NCI-H2227 treated with DMSO at 0.1 percent for 48 hours (cell line): ENCODE measurements at regions not wholly inside any gene's neighbourhood (a gene's known extent, or its start where the extent isn't known, plus 50 kb on each side); places are given as distances from the start of the nearest gene placed in this dataset.
"Not testable (repeated sequence)": the region's sequence is repeated elsewhere in the genome, so short reads cannot be mapped to it uniquely, and the experiment has no call there.

Source experiments
- DNase-seq: peaks from one replicate; lab custom pipeline; 2025; lab: John Stamatoyannopoulos, UW

DNA sequence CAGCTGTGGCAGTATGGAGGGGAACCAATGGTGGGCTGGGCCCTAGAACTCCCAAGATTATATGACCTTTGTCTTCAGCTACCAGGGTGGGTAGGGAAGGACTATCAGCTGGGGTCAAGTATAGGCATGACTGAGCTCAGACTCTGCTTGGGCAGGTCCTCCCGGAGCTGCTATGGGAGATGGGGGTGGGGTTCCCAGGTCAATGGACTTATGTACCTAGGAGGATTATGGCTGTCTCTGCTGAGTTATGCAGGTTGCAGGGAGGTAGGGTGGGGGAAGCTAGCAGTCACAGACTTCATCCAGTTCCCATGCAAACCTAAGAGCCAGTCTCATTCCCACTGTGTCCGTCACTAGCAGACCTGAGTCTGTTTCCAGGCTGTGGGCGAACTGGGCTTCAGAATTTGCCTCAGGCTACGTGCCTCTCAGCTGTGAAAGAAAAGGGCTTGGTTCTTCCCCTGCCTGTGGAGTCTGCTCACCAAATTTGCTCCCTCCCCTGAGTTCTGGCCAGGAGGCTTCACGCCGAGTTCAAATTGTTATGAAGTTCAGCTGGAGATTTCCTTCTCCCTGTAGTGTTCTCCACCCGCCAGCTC, 985.8 kb upstream of the NRXN1 start:
- DNase-seq = no peak

DNA sequence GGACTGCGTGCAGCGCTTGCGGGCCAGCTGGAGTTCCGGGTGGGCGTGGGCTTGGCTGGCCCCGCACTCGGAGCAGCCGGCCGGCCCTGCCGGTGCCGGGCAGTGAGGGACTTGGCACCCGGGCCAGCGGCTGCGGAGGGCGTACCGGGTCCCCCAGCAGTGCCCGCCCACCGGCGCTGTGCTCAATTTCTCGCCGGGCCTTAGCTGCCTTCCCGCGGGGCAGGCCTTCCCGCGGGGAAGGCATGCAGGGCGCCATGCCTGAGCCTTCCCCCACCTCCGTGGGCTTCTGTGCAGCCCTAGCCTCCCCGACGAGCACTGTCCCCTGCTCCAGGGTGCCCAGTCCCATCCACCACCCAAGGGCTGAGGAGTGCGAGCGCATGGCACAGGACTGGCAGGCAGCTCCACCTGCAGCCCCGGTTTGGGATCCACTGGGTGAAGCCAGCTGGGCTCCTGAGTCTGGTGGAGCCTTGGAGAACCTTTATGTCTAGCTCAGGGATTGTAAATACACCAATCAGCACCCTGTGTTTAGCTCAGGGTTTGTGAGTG, 975.0 kb upstream of the NRXN1 start:
- not testable (repeated sequence) for DNase-seq

DNA sequence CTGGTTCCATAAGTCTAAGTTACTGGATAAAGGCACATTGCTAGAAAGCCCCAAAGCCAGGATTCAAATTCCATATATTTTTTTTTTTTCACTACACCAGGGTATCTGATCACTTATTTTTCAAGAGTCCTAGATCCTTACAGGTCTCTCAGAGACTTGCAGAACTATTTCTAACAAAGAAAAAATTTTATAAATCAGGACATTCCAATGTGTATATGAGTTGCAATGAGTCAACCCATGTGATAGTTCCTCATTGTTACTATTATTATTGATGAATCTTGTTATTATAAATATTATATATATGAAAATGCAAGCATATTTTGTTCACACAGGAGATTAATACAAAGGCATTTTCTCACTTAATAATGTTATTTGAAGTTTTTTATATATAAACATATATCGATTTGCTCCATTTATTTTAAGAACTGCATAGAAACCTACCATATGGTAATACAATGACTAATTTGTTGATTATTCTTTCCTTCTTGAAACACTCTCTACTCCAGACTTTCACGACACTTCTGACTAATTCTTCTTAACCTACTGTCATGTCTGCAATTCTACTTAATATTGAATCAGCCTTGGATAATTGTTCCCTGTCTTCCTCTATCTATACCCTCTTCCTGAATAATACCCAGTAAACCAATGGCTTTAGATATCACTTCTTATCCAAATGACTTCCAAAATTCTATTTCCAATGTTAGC, 968.4 kb upstream of the NRXN1 start:
- DNase-seq = no peak

DNA sequence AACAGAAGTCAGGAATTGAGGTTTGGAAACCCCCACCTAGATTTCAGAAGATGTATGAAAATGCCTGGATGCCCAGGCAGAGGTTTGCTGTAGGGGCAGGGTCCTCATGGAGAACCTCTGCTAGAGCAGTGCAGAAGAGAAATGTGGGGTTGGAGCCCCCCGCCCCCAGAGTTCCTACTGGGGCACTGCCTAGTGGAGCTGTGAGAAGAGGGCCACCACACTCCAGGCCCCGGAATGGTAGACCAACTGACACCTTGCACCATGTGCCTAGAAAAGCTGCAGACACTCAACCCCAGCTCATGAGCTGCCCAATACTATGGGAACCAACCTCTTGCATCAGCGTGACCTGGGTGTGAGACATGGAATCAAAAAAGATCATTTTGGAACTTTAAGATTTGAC, 967.0 kb upstream of the NRXN1 start:
- no peak for DNase-seq

DNA sequence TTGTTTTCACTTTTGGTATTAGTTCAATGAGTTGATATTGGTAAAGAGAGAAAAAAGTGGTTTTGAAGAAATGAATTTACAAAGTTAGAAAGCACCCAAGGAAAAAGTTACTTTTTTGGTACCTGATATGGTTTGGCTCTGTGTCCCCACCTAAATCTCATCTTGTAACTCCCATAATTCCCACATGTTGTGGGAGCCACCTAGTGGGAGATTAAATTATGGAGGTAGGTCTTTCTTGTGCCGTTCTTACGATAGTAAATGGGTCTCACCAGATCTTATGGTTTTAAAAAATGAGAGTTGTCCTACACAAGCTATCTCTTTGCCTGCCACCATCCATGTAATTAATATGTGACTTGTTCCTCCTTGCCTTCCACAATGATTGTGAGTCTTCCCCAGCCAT, 965.6 kb upstream of the NRXN1 start:
- DNase-seq = no peak

DNA sequence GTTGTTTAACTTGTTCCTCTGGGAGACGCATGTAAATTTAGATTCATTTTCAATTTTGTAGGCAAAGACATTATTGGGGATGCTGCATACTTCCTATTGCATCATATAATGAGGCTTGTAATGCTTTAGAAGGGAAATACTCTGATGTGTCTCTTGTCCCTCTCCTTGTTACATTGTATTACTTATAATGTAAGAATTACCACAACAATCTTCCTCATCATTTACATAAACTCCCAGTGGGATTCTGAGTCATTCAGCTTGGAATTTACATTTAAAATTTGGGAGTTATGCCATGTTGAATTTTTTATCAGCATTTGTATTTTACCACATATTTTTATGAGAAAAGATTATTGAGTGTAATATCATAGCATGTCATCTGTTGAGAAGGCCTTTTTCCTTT, 963.4 kb upstream of the NRXN1 start:
- no peak for DNase-seq

DNA sequence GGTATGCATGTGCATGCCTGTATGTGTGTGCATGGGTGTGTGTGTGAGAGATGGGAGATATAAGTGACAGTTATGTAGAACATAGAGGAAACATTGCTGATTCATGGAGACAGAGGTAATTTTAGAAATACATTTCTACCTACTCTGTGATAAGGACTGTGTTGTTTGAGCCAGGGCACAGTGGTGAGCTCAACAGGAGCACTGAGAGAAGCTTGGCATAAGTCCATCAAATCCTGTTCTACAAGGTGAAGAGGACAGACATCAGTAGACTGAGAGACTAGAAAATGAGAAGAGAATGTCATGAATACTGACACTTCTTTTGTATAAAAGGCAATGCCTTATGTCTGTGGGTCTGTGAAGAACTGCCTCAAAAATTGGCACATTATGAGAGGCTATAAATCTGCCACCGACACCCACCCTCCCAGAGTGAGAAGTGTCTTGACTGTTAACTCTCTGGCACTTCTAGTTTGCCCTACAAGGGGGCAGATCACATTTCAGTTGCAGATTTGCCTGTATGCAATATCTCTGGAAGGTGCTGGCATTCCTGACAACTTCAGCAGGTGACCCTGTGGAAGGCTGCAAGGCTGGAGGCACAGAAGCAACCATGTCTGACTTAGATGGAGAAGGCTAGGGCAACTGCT, 962.3 kb upstream of the NRXN1 start:
- DNase-seq = no peak

DNA sequence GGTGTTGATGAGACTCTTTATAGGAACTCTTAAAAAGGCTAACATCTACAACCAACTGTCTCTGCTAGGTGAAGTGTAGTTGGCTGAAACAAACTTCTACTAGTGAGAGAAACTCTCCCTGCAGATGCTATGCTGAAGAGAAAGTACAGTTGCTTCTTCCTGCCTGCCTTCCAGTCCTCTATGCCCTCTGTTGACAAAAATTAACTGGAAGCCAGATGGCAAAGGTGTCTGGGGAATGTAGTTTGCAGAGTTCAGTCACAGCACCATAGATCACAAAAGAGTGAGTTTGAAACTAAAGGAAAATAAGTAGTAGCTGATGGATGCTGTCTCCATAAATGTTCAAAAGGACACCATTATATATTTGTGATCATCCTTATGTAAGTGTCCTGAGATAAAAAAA, 958.8 kb upstream of the NRXN1 start:
- no peak for DNase-seq

DNA sequence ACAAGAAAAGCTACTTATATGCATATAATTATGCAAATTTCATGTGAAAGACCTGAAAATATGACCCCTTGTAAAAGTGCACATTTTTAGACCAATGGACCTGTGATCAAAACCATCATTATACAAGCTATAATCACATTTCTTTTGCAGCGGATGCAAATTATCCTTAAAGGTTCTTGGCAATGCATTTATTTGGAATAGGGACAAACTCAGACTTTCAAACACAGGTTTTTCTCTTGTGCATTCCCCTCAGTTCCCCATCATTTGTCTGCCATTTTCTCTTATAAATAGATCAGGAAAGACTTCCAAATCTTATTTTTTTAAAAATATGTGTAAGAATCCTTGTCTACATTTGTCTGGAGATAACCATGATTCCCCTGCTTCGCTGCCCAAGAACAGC, 954.2 kb upstream of the NRXN1 start:
- DNase-seq = no peak

DNA sequence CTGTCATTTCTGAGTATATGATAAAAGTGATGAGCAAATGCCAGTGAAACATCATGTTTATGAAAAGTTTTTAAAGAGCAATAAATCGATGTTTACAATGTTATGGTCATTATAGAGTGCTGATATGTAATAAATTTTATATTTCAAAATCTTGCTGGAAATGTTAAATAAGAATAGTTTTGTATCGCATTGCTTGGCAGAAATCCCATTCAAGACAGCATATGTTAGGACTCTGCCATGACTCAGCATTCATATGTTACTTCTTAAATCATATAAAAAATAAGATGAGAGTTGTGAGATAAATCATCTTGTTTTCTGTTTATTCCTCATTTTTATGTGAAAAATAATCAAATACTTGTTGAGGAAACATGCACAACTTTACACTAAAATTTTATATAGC, 949.9 kb upstream of the NRXN1 start:
- DNase-seq = no peak

DNA sequence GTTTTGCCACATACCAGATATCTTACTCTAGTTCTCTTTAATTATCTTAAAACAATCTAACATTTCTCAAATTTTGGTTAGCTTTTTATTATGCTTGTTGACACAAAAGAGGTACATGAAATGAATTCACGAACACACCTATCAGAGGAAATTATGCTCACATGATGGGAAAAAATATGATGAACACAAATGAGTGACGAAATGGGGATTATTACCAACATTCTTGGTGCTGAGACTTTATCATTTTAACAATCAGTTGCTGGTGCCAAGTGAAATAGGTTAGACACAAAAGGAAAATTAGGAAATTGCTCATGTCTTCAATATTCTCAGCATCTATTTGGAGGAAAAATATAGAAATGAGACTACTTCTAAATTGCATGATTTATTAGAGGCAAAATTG, 944.7 kb upstream of the NRXN1 start:
- DNase-seq = no peak

DNA sequence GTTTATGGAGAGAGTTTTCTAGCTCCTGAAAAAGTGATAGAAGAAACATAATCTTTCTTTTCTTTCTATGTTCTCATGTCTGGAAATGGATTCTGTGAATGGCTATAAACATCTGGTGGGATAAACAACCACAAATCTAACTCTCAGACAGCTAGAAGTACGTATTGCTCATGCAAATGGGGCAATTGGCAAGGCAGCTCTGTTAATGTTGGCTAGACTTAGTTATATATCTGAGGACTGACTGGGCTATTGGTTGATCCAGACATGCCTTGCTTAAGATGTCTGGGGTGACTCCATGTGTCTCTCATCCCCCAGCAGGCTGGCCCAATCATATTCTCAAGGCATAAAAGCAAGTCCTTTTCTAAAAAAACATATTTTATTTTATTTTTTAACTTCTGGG, 939.2 kb upstream of the NRXN1 start:
- no peak for DNase-seq

DNA sequence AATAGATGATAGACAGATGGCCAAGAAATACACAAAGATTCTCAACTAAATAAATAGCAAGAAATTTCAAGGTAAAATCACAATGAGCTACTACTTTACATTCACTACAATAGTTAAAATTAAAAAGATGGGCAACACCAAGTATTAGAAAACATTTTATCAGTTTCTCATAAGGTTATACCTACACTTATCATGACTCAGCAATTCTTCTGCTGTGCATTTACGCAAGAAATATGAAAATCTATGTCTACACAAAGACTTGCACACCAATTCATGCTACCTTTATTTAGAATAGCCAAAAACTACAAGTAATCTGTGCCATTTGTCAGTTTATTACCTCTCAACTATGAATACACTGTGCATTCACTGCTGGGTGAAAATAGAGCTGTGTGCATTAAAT, 937.4 kb upstream of the NRXN1 start:
- no peak for DNase-seq

DNA sequence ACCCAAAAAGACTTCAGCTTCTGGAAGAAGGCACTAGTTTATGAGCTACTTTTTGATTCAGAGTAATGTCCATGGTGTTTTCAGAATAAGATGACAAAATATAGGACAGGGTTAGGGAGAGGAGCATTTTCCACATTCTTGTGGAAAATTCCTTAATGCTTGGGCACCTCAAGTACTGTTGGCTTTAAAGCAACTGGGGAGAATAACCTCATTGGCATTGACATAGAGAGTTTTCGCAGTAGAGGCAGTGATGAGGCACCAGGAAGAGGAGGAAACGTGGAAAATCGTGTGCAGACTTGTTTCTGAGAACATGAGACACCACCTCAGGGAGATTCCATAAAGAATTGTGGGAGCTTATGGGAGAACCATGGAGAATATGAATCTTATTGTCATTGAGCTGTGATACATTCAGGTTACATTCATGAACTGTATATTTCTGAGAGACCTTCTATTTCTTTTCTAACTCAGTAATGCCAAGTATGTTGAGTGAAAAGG, 929.0 kb upstream of the NRXN1 start:
- no peak for DNase-seq

DNA sequence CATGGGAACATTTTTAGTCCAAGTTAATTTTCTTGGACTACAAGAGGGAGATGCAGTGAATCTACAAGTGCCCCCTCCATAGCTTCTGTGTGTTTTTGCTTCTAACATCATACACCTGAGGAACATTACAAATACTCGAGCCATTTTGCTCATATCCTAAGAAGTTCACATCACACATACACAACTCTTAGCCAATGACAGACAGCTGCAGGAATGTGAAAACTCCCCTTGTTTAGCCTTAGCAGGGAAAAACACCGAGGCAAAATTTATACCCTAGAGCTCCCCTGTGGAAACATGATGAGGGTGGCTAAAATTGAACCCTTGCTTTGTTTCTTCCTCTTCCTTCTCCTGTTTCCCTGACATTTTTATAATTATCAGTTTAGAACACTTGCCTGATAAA, 928.3 kb upstream of the NRXN1 start:
- no peak for DNase-seq

DNA sequence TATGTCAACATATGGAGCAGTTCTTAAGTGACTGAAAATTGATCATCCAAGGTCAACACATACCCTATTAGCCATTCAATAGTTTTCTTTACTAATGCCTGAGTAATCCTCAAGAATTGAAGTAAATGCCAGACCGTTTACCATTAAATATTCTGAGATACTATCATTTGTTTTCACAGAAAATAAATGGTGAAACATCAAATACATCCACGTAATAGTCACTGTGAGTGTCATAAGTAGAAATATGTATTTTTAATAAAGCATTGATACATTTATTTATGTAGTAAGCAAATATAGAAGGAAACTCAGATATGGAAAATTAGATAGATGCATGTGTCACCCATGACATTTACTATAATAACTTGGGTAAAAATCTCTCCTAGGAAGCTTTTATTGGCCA, 927.8 kb upstream of the NRXN1 start:
- no peak for DNase-seq

DNA sequence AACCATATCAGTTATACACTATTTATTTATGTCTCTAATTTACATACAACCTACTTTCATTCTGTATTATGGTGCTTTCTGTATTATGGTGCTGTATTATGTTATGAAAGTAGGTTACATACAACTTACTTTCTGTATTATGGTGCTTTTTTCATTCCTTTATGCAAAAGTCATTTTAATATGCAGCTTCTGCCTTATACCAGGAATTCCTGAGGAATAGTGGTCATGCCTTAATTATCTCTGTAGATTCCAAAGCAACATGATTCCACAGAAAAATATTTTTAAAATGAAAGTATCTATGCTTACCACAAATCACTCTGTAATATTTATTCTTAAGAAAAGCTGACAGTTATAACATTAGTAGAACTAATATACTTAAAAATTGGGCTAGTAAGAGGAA, 922.0 kb upstream of the NRXN1 start:
- no peak for DNase-seq

DNA sequence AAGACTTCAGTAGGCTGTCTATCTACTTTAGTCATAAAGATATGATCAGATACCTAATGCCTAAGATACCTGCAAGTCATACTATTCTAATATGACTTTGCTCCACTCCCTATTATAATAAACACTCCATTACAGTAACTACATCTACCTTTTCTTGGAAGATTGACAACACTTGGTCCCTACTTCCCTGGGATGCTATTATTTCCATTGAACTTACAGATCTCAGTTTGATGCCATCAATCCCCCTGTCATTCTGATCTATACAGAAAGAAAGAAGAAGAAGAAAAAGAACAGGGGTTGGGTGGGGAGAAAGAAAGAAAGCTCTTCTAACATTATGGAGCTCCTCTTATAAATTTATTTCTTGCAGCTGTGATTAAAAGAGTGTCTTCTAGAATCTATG, 889.1 kb upstream of the NRXN1 start:
- no peak for DNase-seq

DNA sequence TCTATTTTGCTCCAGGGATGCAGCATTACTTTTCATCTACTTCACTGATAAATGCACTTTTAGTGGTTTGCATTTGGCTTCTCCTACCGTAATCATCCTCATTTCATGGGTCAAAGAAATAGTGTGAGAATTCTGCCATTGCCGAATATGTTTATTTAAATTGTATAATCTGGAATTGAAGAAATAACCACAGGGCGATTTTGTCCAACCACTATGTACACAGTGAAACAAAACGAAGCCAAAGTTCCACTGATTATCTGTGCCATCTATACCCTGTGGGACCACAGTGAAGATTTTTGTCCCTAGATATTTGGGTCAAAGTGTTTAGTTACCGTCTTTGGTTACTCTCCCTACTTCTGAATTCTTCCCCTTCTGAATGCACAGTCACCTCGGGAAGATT, 888.6 kb upstream of the NRXN1 start:
- DNase-seq = no peak

DNA sequence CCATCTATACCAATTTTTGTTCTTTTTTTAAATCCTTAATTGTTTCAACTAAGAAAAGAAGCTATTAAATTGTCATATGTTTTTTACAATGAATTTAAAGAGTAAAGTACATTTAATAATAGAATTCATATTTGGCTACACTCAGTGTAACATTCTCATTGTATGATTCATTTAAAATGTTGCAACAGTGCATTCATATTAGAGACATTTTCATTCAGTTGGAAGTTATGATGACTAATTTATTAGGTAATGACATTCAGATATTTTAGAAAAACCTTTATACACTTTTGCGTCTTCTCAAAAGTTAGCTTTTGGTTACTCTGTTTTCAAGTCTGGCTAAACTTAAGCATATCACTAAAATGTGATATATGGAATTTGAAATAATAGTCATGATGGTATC, 887.5 kb upstream of the NRXN1 start:
- no peak for DNase-seq

DNA sequence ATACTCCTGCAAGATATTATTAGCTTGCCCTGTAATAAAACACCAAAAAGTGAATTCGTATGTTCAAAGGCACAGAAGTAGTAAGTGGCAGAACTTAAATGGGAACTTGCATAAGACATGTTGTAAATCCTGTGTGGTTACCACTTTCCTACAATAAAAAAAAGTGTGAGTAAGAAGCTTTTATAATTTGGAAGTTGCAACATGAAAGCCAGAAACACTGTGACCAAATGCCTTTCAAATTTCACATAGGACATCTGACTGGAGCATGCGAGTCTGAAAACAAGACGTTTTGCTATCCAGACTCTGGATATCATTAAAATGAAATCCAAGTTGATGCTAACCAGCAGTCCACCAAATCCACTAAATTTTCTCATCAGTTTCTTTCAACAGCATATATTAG, 886.2 kb upstream of the NRXN1 start:
- no peak for DNase-seq

DNA sequence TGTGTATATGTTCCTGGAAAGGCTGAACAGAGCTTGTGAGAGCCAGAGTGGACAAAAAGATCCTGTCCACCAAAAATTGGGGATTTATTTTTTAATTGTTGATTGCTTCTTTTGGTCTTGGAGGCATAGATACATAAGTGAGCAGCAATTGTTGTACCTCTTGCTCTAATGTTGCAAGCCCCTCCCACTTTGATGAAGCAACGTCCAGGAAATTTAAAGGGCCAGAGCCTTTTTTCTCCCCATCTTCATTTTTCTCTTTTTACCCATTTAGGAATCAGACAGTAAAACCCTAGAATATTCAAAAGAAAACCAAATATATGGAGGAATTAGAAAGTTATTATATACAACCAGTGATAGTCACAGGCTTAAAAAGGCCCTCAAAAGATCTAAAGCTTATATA, 871.8 kb upstream of the NRXN1 start:
- DNase-seq = no peak

DNA sequence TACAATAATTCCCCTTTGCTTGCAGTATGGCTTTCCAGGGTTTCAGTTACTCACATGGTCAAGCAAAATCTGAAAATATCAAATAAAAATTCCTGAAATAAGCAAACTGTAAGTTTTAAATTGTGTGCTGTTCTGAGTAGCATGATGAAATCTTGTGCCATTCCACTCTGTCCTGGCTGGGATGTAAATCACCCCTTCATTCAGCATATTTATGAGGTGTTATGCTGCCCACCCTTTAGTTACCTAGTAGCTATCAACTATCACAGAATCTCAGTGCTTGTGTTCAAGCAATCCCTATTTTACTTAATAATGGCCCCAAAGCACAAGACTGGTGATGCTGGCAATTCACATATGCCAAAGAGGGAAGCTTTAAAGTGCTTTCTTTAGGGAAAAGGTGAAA, 867.7 kb upstream of the NRXN1 start:
- DNase-seq = no peak
